ENCODE measurements at regions not wholly inside any gene's neighbourhood (a gene's known extent, or its start where the extent isn't known, plus 50 kb on each side); places are given as distances from the start of the nearest gene placed in this dataset.
A peak's percentile ranks its signal among the peaks of the same experiment; 100 is the strongest.

DNA sequence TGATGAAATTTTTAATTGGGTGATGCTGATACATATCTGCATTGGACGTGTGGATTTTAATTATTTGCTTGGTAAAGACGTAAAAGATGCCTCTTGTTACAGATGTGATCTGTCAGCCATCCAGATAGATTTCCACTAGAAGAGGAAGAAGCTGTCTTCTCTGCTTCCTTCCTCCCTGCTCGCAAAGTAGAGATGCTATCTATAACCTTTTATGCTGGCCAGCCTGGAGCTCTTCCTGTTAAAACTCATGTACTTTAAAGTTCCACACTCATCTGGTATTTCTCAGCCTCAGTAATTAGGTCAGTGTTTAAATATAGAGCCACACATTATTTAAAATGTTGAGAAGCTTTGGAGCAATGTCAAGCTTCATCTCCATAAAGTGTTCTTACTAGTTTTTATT, 51.2 kb upstream of the TMEM229A start:
- H3K4me1 ChIP-seq: no peaks in the 10 kb centered on the region
- TF ChIP-seq, protein P1, sequence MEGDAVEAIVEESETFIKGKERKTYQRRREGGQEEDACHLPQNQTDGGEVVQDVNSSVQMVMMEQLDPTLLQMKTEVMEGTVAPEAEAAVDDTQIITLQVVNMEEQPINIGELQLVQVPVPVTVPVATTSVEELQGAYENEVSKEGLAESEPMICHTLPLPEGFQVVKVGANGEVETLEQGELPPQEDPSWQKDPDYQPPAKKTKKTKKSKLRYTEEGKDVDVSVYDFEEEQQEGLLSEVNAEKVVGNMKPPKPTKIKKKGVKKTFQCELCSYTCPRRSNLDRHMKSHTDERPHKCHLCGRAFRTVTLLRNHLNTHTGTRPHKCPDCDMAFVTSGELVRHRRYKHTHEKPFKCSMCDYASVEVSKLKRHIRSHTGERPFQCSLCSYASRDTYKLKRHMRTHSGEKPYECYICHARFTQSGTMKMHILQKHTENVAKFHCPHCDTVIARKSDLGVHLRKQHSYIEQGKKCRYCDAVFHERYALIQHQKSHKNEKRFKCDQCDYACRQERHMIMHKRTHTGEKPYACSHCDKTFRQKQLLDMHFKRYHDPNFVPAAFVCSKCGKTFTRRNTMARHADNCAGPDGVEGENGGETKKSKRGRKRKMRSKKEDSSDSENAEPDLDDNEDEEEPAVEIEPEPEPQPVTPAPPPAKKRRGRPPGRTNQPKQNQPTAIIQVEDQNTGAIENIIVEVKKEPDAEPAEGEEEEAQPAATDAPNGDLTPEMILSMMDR (IDR thresholded peaks at IDR 0.05): no peak
- no peaks in the 10 kb centered on the region for H3K36me3 ChIP-seq
- ATAC-seq (peak; percentile 58), DNase-seq (peak in 2 of 4 donors; percentile 61 to 71)
- H3K27ac ChIP-seq: no peak overlapping the region
- H3K4me3 ChIP-seq: no peak overlapping the region
- no peaks in the 10 kb centered on the region for H3K27me3 ChIP-seq
- intact Hi-C loops (cut with DNase I): no loop called here
- no peaks in the 10 kb centered on the region for H3K9me3 ChIP-seq
